GM21717 (cell line): ENCODE measurements at regions not wholly inside any gene's neighbourhood (a gene's known extent, or its start where the extent isn't known, plus 50 kb on each side); places are given as distances from the start of the nearest gene placed in this dataset.

Source experiments
- ATAC-seq: cut with Tn5 transposase; IDR thresholded peaks from one replicate; pipeline ENCODE4 v1.9.1; 2021; ENCODE audit warnings: mild to moderate bottlenecking, moderate library complexity; ENCODE audit not compliant: unreplicated experiment

DNA sequence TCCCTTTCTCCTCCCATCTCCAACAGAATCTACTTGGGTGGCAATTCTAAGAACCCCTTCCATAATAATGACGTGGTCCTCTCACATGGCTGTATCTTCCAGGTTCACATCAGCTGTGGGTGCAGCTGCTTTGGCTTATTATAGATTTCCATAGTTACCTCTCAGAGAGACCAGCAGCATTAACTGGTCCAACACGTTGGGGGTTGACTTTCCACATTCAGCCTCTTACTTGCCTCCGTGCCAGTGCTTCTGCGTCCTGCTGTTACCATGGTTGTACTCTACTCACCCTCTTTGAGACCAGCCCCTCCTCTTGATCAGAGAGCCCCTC, 570.7 kb downstream of the PLCL1 start:
- no peak for ATAC-seq

- no peak for ATAC-seq
These were observed 570.1 kb downstream of the PLCL1 start for GRCh38 chr2:198374375-198375082.

GRCh38 chr2:198371921-198372543, 567.6 kb downstream of the PLCL1 start:
- peak; percentile 97 for ATAC-seq

DNA sequence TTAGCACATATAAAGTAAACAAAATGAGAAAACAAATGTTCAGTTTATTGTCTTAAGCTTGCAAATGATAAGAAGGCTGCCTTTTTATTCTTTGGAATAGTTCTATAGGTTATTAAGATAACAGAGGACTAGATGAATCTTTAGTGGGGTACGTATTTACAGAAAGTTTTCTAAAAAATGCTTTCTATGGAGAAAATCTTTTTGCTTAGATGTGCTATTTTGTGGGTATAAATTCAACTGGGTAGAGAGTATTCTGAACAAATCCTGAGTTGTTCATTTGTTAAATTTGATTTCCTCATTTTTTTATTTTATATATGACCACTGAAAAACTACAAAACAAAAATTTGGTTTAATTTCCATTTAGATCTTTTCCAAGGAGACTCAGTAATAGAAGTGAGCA, 566.9 kb downstream of the PLCL1 start:
- ATAC-seq, result no peak

- no peak for ATAC-seq
These were observed 563.7 kb downstream of the PLCL1 start for GRCh38 chr2:198368089-198368488.

DNA sequence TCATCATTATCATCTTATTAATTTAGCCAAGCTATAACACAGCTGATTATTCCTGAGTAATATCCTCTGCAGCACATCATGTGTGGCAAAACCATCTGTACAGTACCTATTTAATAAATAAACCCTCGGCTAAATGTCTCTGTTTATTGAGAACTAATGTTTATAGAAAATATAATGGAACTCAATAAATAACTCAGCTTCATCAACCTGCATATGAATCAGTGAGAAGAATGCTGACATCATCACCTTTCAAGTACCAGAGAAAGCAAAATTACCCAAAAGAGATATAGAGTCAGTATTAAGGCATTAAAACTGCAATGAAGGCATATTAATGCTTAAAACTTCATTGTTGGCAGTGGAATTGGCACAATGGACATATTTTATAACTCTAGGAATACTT, 558.3 kb downstream of the PLCL1 start:
- ATAC-seq, result no peak

DNA sequence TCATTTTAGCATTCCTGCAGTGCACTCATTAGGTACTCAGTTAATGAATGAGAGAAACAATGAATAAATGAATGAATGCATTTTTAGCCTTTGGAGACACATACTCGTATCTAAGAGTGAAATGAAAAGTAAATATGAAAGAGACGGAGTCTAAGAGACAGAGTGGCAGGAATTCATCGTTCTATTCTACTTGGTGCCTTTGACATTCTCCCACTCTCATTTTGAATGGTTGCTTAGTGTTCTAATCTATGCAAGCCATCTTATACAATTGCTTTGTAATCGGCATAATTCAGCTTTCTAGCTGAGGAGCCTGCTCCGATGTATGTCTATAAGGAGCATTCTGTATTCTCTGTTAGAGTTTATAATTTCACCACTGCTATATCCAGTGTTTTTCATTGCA, 554.9 kb downstream of the PLCL1 start:
- no peak for ATAC-seq

- no peak for ATAC-seq
These were observed 551.8 kb downstream of the PLCL1 start for GRCh38 chr2:198356157-198356556.

DNA sequence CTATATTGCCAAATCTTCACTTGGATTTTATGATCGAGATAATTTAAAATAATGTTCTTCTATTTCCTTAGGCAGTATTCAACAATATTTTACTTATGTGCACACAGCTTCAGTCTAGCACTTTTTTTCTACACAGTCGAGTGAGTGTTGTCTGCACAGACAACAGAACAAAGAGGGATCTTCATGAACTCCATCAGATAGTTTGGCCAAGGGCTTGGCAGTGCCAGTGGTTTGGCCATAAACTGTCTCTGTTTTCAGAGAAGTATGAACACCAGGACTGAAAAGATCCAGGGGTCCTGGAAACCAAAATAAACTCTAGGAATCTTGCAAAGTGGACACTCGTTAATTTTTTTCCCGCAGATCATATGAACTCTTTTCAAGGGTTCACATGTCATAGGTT, 547.3 kb downstream of the PLCL1 start:
- ATAC-seq, result no peak

DNA sequence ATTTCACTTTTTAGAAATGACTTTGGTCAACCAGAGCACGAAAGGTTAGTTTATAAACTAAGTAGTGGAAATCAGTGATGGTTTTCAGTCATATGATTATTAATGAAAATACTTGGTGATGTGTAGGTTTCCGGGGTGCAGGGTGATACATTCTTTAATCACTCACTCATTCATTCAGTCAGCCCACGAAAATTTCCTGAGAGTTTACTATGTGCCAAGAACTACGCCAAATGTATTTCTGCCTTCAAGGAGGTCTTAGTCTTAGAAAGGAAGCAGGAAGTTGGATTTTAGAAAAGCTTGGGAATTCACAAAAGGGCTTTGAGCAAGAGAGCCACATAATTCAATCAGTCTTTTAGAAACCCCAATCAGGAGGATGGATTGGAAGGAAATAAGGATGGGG, 543.6 kb downstream of the PLCL1 start:
- ATAC-seq, result no peak

DNA sequence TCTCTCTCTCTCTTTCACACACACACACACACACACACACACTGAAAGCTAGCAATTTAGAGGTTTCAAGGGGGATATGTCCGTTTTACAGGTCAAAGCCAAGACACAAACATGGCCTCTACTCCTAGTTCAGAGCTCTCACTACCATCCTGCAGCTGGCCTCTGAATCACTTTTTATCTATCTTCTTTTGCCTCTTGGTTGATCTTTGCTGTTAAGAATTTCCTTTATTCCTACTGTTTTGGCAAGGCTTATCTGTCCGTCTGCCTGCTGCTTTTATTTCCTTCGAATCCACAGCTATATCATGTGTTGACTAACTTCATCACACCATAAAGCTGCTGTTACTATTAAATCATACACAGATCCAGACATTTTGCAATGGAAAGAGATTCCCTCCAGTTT, 543.0 kb downstream of the PLCL1 start:
- no peak for ATAC-seq

DNA sequence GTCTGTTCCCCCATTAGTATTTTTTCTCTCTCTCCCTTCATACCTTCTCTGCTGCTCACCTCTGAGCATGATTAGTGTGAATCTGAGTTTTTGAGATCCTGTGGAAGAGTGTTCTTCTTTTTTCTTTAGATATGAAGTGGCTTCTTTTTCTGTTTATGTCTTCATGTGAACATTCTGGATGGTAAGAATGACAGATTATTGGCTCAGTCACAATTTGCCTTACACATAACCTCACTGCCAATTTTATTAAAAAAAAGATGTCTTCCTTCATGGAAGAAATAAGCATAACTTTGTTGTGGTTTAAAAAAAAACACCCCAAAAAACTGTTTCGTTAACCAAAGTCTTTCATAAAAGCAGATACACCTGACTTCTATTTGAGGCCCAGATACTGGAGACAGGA, 539.1 kb downstream of the PLCL1 start:
- no peak for ATAC-seq

DNA sequence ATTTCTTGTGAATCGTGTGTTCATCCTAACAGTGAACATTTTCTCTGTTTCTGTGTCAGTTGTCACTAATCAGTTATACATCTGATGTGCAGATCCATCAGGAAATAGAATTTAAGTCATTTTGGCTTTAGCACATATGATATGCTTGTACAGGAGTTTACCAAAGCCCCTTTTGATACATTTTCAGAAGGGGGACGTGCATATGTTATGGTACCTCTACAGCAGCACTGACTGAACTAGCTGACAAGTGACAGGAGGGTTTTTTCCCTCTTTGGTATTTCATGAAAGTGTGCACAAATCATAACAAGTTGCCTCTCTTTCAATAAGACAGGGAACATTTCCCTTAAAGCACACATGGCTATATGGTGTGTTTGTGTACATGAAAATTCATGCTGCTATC, 536.5 kb downstream of the PLCL1 start:
- no peak for ATAC-seq

DNA sequence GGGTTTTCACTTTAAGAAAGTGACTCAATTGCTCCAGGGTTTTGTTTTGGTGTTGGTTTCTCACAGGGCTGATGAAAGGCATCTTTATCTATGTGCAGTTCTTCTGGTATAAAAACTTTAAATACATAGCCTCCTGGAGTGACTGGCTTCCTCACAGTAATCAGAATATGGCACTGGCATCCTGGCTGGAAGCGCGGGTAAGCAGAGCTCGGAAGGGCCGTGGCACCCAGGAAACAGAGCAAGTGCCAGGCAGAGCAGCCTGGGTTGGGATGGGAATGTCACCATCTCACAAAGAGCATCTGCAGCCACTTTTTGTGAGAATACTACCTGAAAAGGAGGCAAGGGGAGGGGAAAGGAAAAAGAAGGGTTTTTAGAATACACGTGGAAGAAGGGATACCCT, 534.7 kb downstream of the PLCL1 start:
- no peak for ATAC-seq

DNA sequence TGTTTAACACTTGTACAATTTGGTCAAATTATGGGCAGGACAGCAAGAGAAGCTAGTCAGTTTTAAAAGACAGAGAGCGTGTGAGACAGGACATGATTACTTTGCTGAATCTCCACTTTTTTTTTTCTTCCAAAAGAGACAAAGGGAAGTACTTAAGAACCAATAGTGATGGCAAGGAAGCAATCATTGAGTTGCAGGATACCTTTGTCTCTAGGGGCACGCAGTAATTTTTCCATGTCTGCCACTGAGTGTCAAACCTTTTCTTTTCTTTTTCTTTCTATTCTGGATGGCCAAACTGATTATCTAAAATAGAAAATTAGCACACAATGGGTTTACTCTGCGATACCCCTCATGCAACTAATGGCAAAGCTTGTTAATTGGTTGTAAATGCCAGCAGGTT, 533.0 kb downstream of the PLCL1 start:
- ATAC-seq, result no peak

- no peak for ATAC-seq
These were observed 524.1 kb downstream of the PLCL1 start for GRCh38 chr2:198328454-198328853.

DNA sequence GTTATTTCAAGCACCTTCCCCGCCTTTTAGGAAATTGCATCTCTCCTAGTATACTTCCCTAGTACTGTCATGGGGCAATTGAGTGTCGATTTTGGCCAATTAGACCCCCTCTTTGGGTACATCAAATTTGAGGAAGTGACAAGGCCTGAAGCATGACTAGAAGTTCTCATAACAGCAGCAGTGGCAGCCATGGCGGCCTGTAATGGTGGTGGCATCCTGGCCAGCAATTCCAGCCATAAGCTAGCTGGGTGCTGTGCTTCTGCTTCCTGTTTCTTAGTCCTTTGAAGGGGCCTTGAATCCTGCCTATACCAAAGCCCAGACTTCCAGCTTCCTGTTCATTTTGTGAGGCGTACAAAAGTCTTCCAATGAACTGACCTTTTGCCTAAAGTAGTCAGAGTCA, 523.1 kb downstream of the PLCL1 start:
- no peak for ATAC-seq

DNA sequence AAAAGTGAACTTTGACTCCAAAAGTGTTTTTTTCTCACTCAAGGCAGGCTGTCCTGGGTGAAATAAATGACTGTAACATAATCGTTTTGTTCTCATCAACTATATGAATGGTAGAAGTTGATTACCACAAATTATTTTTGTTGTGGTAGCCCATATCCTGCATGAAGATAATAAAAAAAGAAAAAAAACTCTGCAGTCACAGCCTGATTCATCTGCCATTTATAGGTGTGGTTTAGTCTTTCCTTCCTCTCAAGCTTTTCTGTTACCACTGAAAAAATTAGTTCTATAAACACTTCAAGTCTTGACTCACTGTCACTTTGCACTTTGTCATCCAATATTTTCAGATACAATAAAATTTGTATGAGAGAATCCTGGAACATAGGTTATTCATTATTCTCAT, 522.0 kb downstream of the PLCL1 start:
- ATAC-seq, result no peak

DNA sequence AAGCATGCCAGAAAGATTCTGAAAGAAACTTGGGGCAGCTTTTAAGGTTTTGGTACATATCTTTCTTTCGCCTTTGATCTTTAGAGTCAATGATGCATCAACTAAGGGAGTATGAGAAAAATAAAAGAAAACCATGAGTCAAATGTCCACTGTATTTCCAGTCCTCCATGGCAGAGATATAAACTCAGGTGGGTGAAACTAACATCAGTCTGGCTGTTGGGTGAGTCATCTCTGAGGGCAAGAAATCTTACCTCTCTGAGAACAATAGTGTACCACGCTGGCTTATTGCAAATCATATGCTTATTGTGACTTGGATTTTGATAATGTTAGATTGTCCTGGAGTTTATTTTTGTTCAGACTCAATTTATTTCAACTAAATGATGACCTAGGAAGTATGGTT, 521.0 kb downstream of the PLCL1 start:
- no peak for ATAC-seq

GRCh38 chr2:198324071-198324470, 519.7 kb downstream of the PLCL1 start:
- no peak for ATAC-seq

DNA sequence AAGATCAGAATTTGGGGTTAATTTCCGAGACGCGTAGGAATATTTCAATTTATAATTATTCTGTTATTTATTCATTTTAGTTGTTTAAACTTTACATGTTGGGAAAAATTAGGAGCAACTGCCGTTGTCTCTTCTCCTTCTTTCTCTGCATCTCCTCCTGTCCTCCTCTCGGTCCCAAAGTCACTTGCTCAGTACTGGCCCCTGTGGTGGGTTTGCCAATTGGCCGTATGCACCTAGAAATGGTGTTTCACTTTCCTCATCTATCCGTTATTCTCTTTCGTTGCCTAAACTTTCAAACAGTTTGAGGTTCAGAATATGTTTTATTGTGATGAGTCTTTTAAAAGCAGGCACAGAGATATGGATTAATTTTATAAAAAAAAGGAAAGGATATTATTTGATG, 517.9 kb downstream of the PLCL1 start:
- no peak for ATAC-seq

GRCh38 chr2:198321522-198322088, 517.2 kb downstream of the PLCL1 start:
- ATAC-seq, result no peak
